Kidney epithelial cell (primary cell): ENCODE measurements at regions not wholly inside any gene's neighbourhood (a gene's known extent, or its start where the extent isn't known, plus 50 kb on each side); places are given as distances from the start of the nearest gene placed in this dataset.

Source experiments
- DNase-seq: peaks from one replicate; pipeline ENCODE4 v3.0.0-alpha.2; 2010; ENCODE audit warnings: low read depth
- H3K27me3 ChIP-seq: 2 replicates; pipeline ENCODE4 v1.6.0; 2011; ENCODE audit warnings: low read length; ENCODE audit not compliant: control insufficient read depth, insufficient read depth
- H3K36me3 ChIP-seq: 2 replicates; pipeline ENCODE4 v1.5.1; 2011; ENCODE audit warnings: low read length; ENCODE audit not compliant: control insufficient read depth, insufficient read depth
- H3K4me3 ChIP-seq: 2 replicates; pipeline ENCODE4 v1.5.1; 2011; ENCODE audit warnings: low read depth, mild to moderate bottlenecking, control low read depth, low read length
- TF ChIP-seq, protein P1 (sequence below): IDR thresholded peaks from 2 replicates; pipeline ENCODE4 v1.5.1; 2011; ENCODE audit warnings: mild to moderate bottlenecking, moderate library complexity, low read length, control low read depth, inconsistent platforms; ENCODE audit not compliant: insufficient read depth, poor library complexity, severe bottlenecking

DNA sequence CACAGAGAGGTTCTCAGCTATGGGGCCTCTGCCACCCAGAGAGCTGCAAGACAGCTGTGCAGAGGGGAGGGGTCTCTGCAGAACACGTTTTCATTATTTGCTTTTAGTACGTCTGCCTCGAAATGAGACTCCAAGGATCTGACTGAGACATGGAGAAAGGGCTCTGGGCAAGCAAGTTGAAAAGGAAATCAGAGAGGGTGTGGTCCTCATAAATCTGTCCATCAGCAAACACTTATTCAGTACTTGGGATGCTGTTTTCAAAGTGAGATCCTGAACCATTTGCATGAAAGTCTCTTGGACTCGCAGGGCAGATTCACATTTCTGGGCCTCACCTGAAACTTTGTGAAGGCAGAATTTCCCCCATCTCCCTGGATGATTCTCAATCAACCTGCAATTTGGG lies 197.4 kb upstream of the GALNT2 start:
- H3K36me3 ChIP-seq, result no peaks in the 10 kb centered on the region
- H3K4me3 ChIP-seq, result no peak overlapping the region
- no peak for DNase-seq
- TF ChIP-seq, protein P1, sequence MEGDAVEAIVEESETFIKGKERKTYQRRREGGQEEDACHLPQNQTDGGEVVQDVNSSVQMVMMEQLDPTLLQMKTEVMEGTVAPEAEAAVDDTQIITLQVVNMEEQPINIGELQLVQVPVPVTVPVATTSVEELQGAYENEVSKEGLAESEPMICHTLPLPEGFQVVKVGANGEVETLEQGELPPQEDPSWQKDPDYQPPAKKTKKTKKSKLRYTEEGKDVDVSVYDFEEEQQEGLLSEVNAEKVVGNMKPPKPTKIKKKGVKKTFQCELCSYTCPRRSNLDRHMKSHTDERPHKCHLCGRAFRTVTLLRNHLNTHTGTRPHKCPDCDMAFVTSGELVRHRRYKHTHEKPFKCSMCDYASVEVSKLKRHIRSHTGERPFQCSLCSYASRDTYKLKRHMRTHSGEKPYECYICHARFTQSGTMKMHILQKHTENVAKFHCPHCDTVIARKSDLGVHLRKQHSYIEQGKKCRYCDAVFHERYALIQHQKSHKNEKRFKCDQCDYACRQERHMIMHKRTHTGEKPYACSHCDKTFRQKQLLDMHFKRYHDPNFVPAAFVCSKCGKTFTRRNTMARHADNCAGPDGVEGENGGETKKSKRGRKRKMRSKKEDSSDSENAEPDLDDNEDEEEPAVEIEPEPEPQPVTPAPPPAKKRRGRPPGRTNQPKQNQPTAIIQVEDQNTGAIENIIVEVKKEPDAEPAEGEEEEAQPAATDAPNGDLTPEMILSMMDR, result no peak
- peaks cover 8% of the 10 kb centered on the region for H3K27me3 ChIP-seq

DNA sequence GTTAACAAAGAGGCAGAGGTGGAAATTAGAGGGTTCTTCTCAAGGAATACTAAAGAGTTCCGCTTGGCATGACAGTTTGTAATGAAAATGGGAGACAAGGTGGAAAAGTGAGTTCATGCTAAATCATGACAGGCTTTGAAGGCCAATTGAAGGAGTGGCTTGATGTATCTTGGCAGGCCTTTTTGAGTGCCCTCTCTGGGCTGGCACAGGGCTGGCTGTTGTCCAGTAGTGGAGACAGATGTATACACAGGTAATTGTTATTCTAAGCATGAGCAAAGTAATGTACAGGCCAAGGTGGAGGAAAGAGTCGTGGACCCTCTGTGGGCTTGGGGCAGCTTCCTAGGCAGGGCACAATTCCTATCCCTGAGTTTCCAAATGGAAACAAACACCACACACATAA lies 196.7 kb upstream of the GALNT2 start:
- no peak for DNase-seq
- no peaks in the 10 kb centered on the region for H3K36me3 ChIP-seq
- H3K4me3 ChIP-seq, result no peak overlapping the region
- TF ChIP-seq, protein P1, result no peak
- H3K27me3 ChIP-seq, result peaks cover 8% of the 10 kb centered on the region

DNA sequence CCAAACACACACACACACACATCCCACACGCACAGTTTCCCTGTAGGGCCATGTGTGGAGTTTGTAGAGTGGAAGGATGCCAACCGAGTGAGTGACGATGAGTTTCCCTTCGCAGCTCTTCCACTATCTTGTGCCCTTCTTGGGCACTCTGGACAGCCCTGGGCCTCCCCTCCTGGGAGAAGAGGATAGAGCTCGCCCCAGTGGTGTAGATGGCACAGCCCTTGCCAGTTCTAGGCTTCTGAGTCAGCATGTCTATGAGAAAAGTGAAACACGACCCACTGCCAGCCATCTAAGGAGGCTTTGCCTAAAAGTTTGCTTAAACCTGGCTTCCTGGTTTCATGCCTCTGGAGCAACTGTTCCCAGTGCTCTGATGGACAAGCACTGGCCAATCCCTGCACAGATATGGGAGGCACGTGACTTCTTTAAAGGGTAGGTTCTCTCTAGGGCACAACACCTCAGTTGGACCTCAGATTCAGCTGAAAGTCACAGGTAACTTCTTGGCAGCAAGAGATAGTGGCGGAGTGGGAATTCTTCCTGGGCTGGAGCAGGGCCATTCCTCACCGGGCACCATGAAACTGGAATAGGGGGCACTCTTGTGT lies 195.9 kb upstream of the GALNT2 start:
- Histone ChIP-seq H3K36me3 (no peaks in the 10 kb centered on the region), H3K4me3 (no peak overlapping the region), H3K27me3 (peaks cover 8% of the 10 kb centered on the region)
- no peak for DNase-seq
- TF ChIP-seq, protein P1, result no peak

DNA sequence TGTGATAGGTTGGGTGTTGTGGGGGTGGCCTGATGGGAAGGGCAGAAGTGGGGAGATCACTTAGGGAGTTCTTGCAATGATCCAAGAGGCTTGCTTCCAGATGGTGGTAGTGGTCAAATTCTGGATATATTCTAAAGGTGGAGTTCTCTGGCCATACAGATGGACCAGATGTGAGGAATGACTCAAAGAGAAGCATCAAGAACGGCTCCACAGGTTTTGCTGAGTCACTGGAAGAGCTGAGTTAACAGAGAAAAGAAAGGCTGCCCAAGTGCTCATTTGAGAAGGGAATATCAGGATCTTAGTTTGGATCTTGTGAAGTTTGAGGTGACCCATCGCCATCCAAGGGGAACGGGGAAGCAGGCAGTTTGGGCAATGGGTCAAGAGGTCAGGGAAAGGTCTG lies 192.9 kb upstream of the GALNT2 start:
- Histone ChIP-seq H3K27me3 (peaks cover 15% of the 10 kb centered on the region), H3K36me3 (no peaks in the 10 kb centered on the region), H3K4me3 (no peak overlapping the region)
- DNase-seq, result no peak
- TF ChIP-seq, protein P1, result no peak

DNA sequence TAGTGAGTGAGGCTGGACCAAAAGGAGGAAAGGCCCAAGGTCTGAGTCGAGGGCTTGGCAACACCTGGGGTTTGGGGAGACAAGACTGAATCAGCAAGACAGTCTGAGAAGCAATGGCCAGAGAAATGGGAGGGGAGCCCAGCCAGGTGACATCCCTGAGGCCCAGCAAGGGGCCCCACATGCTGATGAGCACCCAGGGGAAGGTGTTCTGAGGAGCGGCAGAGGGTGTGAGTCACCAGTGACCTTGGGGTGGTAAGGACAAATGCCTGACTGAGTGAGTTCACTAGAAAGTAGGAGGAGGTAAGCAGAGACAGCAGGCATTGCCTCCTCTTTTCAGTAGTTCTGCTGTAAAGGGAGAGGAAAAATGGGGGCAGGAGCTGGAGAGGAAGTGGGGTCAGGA lies 192.4 kb upstream of the GALNT2 start:
- peaks cover 17% of the 10 kb centered on the region for H3K27me3 ChIP-seq
- TF ChIP-seq, protein P1, result no peak

DNA sequence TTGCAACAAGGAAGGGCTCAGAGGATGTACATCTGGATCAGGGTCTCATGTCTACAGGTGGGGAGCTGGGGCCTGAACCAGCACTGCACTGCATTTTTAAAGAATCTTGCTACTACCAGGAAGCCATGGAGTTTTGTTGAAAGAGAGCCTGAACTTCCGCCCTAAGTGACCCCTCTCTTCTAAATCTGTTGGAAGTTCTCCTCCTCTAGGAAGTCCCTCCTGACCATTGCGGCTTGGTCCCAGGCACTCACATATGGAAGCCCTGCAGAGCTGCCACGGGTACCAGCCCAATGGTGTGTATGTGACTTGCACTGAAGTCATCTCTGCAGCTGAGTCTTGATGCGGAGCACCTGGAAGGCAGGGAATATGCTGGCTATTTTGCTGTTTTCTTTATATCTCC lies 192.0 kb upstream of the GALNT2 start:
- H3K27me3 ChIP-seq, result peaks cover 18% of the 10 kb centered on the region
- TF ChIP-seq, protein P1, result no peak
- no peaks in the 10 kb centered on the region for H3K36me3 ChIP-seq
- H3K4me3 ChIP-seq, result no peak overlapping the region
- DNase-seq, result no peak

More for the DNA sequence above, 192.4 kb upstream of the GALNT2 start:
- Histone ChIP-seq H3K4me3 (no peak overlapping the region), H3K36me3 (no peaks in the 10 kb centered on the region)
- DNase-seq, result no peak
